Fibroblast of lung (primary cell): ENCODE measurements at regions not wholly inside any gene's neighbourhood (a gene's known extent, or its start where the extent isn't known, plus 50 kb on each side); places are given as distances from the start of the nearest gene placed in this dataset.

Source experiments
- EZH2 ChIP-seq: IDR thresholded peaks from 2 replicates; pipeline ENCODE4 v1.5.1; 2012; ENCODE audit warnings: low read length, control low read depth, mild to moderate bottlenecking; ENCODE audit errors: missing control alignments
- TF ChIP-seq, protein P1 (sequence below), 2 donors: IDR thresholded peaks in 1 of 2; conservative IDR thresholded peaks in 1 of 2; 1 replicate in 1 of 2; 2 replicates in 1 of 2; pipeline ENCODE4 v1.5.1; 2011 to 2012; ENCODE audit warnings: low read length in 2 of 2, control low read depth in 1 of 2, inconsistent platforms in 1 of 2, low read depth in 1 of 2, mild to moderate bottlenecking in 1 of 2

- no peak for TF ChIP-seq EZH2
- TF ChIP-seq, protein P1, sequence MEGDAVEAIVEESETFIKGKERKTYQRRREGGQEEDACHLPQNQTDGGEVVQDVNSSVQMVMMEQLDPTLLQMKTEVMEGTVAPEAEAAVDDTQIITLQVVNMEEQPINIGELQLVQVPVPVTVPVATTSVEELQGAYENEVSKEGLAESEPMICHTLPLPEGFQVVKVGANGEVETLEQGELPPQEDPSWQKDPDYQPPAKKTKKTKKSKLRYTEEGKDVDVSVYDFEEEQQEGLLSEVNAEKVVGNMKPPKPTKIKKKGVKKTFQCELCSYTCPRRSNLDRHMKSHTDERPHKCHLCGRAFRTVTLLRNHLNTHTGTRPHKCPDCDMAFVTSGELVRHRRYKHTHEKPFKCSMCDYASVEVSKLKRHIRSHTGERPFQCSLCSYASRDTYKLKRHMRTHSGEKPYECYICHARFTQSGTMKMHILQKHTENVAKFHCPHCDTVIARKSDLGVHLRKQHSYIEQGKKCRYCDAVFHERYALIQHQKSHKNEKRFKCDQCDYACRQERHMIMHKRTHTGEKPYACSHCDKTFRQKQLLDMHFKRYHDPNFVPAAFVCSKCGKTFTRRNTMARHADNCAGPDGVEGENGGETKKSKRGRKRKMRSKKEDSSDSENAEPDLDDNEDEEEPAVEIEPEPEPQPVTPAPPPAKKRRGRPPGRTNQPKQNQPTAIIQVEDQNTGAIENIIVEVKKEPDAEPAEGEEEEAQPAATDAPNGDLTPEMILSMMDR (conservative IDR thresholded peaks at IDR 0.05 in 1 of 2, IDR thresholded peaks at IDR 0.05 in 1 of 2; ENCODE audit: low read depth in 1 of 2, low read length in 2 of 2) = no peak
Measured at GRCh38 chr14:61602003-61602732, 93.1 kb upstream of the HIF1A start.
